Head of caudate nucleus (tissue), 42 donors: ENCODE measurements at regions not wholly inside any gene's neighbourhood (a gene's known extent, or its start where the extent isn't known, plus 50 kb on each side); places are given as distances from the start of the nearest gene placed in this dataset.
"Not testable (repeated sequence)": the region's sequence is repeated elsewhere in the genome, so short reads cannot be mapped to it uniquely, and the experiment has no call there.

Experiments
- DNase-seq, 42 donors: peaks; one replicate each; pipeline versions ENCODE4 v3.0.0 to v3.0.0-alpha.2; 2020 to 2021; ENCODE audit warnings: mixed read lengths in 7 of 42
- intact Hi-C: fragments of 100-400 bp; cut with DNase I; formaldehyde crosslinking; loops from one replicate; pipeline ENCODE4 v1.15.0; 2022

- DNase-seq = no peak
- intact Hi-C loops = no loop called here
These were observed 457.7 kb downstream of the XYLT1 start for GRCh38 chr16:17013038-17013437.

GRCh38 chr16:17014484-17015121 lies 456.2 kb downstream of the XYLT1 start:
- no peak for DNase-seq
- intact Hi-C loops = no loop called here

- intact Hi-C loops = no loop called here
- DNase-seq = no peak
These were observed 455.1 kb downstream of the XYLT1 start for GRCh38 chr16:17015702-17016101.

- intact Hi-C loops = no loop called here
- no peak for DNase-seq
These were observed 453.3 kb downstream of the XYLT1 start for GRCh38 chr16:17017442-17017841.

- DNase-seq = no peak
- intact Hi-C loops = no loop called here
These were observed 452.2 kb downstream of the XYLT1 start for GRCh38 chr16:17018585-17018939.

GRCh38 chr16:17019366-17019765 lies 451.4 kb downstream of the XYLT1 start:
- DNase-seq = no peak
- intact Hi-C loops = no loop called here

- DNase-seq = no peak
- intact Hi-C loops = no loop called here
These were observed 447.2 kb downstream of the XYLT1 start for GRCh38 chr16:17023606-17024005.

- DNase-seq = no peak
- intact Hi-C loops = no loop called here
These were observed 446.2 kb downstream of the XYLT1 start for GRCh38 chr16:17024514-17024913.

GRCh38 chr16:17026600-17027242 lies 444.0 kb downstream of the XYLT1 start:
- intact Hi-C loops = no loop called here
- no peak for DNase-seq

GRCh38 chr16:17027488-17028129 lies 443.2 kb downstream of the XYLT1 start:
- no peak for DNase-seq
- intact Hi-C loops = no loop called here

- intact Hi-C loops = no loop called here
- no peak for DNase-seq
These were observed 441.0 kb downstream of the XYLT1 start for GRCh38 chr16:17029602-17030350.

- intact Hi-C loops = no loop called here
These were observed 439.1 kb downstream of the XYLT1 start for GRCh38 chr16:17031484-17032268.

GRCh38 chr16:17032332-17032731 lies 438.4 kb downstream of the XYLT1 start:
- DNase-seq = no peak
- intact Hi-C loops = no loop called here

More at GRCh38 chr16:17031484-17032268, 439.1 kb downstream of the XYLT1 start:
- no peak for DNase-seq

GRCh38 chr16:17034477-17035252 lies 436.1 kb downstream of the XYLT1 start:
- intact Hi-C loops = no loop called here
- no peak for DNase-seq

GRCh38 chr16:17037499-17037898 lies 433.3 kb downstream of the XYLT1 start:
- DNase-seq = peak in 4 of 42 donors; percentile 9 to 45 (median 12)
- intact Hi-C loops = no loop called here

GRCh38 chr16:17038415-17038814 lies 432.3 kb downstream of the XYLT1 start:
- DNase-seq = peak in 23 of 42 donors; percentile 3 to 66 (median 37)

GRCh38 chr16:17049109-17049508 lies 421.7 kb downstream of the XYLT1 start:
- intact Hi-C loops, DNase-seq: not testable (repeated sequence)

More at GRCh38 chr16:17038415-17038814, 432.3 kb downstream of the XYLT1 start:
- intact Hi-C loops = no loop called here

GRCh38 chr16:17050468-17050867 lies 420.3 kb downstream of the XYLT1 start:
- DNase-seq = no peak
- intact Hi-C loops = no loop called here
